ENCODE measurements at regions not wholly inside any gene's neighbourhood (a gene's known extent, or its start where the extent isn't known, plus 50 kb on each side); places are given as distances from the start of the nearest gene placed in this dataset.

- Histone ChIP-seq H3K27ac (no peak overlapping the region), H3K27me3 (replicated peaks) (no peaks in the 10 kb centered on the region), H3K4me3 (ENCODE audit: low read depth, low read length) (no peak overlapping the region), H3K36me3 (replicated peaks) (no peaks in the 10 kb centered on the region)
- DNase-seq = no peak
- TF ChIP-seq CTCF (IDR thresholded peaks at IDR 0.05; ENCODE audit: low read depth, low read length, missing control alignments) = no peak
- in situ Hi-C loops (cut with HindIII; ENCODE audit: low pct_ligation_motif_present, low sequenced_read_pairs) = no loop called here
These were observed 158.1 kb downstream of the LHFPL1 start for GRCh38 chrX:112521676-112522075.

GRCh38 chrX:112520124-112520523 lies 159.6 kb downstream of the LHFPL1 start:
- Histone ChIP-seq H3K36me3 (replicated peaks) (no peaks in the 10 kb centered on the region), H3K4me3 (ENCODE audit: low read depth, low read length) (no peak overlapping the region), H3K27me3 (replicated peaks) (no peaks in the 10 kb centered on the region), H3K27ac (no peak overlapping the region)
- in situ Hi-C loops (cut with HindIII; ENCODE audit: low pct_ligation_motif_present, low sequenced_read_pairs) = no loop called here
- no peak for TF ChIP-seq CTCF (IDR thresholded peaks at IDR 0.05; ENCODE audit: low read depth, low read length, missing control alignments)
- no peak for DNase-seq

- no peak overlapping the region for H3K4me3 ChIP-seq (ENCODE audit: low read depth, low read length)
- no peaks in the 10 kb centered on the region for H3K36me3 ChIP-seq (replicated peaks)
- H3K27me3 ChIP-seq (replicated peaks) = no peaks in the 10 kb centered on the region
- TF ChIP-seq CTCF (IDR thresholded peaks at IDR 0.05; ENCODE audit: low read depth, low read length, missing control alignments) = no peak
- no peak for DNase-seq
- no peak overlapping the region for H3K27ac ChIP-seq
- in situ Hi-C loops (cut with HindIII; ENCODE audit: low pct_ligation_motif_present, low sequenced_read_pairs) = no loop called here
These were observed 166.6 kb downstream of the LHFPL1 start for GRCh38 chrX:112513154-112513553.

GRCh38 chrX:112512509-112512908 lies 167.2 kb downstream of the LHFPL1 start:
- no peak for TF ChIP-seq CTCF (IDR thresholded peaks at IDR 0.05; ENCODE audit: low read depth, low read length, missing control alignments)
- in situ Hi-C loops (cut with HindIII; ENCODE audit: low pct_ligation_motif_present, low sequenced_read_pairs) = no loop called here

GRCh38 chrX:112510629-112511028 lies 169.1 kb downstream of the LHFPL1 start:
- DNase-seq = no peak
- Histone ChIP-seq H3K36me3 (replicated peaks) (no peaks in the 10 kb centered on the region), H3K27me3 (replicated peaks) (no peaks in the 10 kb centered on the region), H3K27ac (no peak overlapping the region), H3K4me3 (ENCODE audit: low read depth, low read length) (no peak overlapping the region)
- TF ChIP-seq CTCF (IDR thresholded peaks at IDR 0.05; ENCODE audit: low read depth, low read length, missing control alignments) = no peak
- in situ Hi-C loops (cut with HindIII; ENCODE audit: low pct_ligation_motif_present, low sequenced_read_pairs) = no loop called here

More at GRCh38 chrX:112512509-112512908, 167.2 kb downstream of the LHFPL1 start:
- Histone ChIP-seq H3K36me3 (replicated peaks) (no peaks in the 10 kb centered on the region), H3K27me3 (replicated peaks) (no peaks in the 10 kb centered on the region), H3K4me3 (ENCODE audit: low read depth, low read length) (no peak overlapping the region), H3K27ac (no peak overlapping the region)
- no peak for DNase-seq

GRCh38 chrX:112477653-112478052 lies 202.1 kb downstream of the LHFPL1 start:
- no peak for DNase-seq
- no peak for TF ChIP-seq CTCF (IDR thresholded peaks at IDR 0.05; ENCODE audit: low read depth, low read length, missing control alignments)
- in situ Hi-C loops (cut with HindIII; ENCODE audit: low pct_ligation_motif_present, low sequenced_read_pairs) = no loop called here
- H3K27ac ChIP-seq = no peak overlapping the region
- no peaks in the 10 kb centered on the region for H3K27me3 ChIP-seq (replicated peaks)
- H3K36me3 ChIP-seq (replicated peaks) = no peaks in the 10 kb centered on the region
- H3K4me3 ChIP-seq (ENCODE audit: low read depth, low read length) = no peak overlapping the region
